ENCODE measurements at regions not wholly inside any gene's neighbourhood (a gene's known extent, or its start where the extent isn't known, plus 50 kb on each side); places are given as distances from the start of the nearest gene placed in this dataset.
"Not testable (repeated sequence)": the region's sequence is repeated elsewhere in the genome, so short reads cannot be mapped to it uniquely, and the experiment has no call there.

GRCh38 chr10:109809954-109810353, 113.4 kb downstream of the XPNPEP1 start:
- H3K4me3 ChIP-seq (ENCODE audit: low read depth, low read length); H3K9me3 ChIP-seq (ENCODE audit: control insufficient read depth, insufficient read depth, low read length); H3K27me3 ChIP-seq (ENCODE audit: control insufficient read depth, insufficient read depth, low read length); H3K27ac ChIP-seq (ENCODE audit: low read depth, low read length); DNase-seq (ENCODE audit: low read depth, low spot score); CTCF ChIA-PET; POLR2A ChIA-PET: not testable (repeated sequence)

- CTCF ChIA-PET; H3K9me3 ChIP-seq (ENCODE audit: control insufficient read depth, insufficient read depth, low read length); H3K27ac ChIP-seq (ENCODE audit: low read depth, low read length); H3K4me3 ChIP-seq (ENCODE audit: low read depth, low read length); DNase-seq (ENCODE audit: low read depth, low spot score); POLR2A ChIA-PET; H3K27me3 ChIP-seq (ENCODE audit: control insufficient read depth, insufficient read depth, low read length): not testable (repeated sequence)
Observed at GRCh38 chr10:109801191-109801590, 122.1 kb downstream of the XPNPEP1 start.

DNA sequence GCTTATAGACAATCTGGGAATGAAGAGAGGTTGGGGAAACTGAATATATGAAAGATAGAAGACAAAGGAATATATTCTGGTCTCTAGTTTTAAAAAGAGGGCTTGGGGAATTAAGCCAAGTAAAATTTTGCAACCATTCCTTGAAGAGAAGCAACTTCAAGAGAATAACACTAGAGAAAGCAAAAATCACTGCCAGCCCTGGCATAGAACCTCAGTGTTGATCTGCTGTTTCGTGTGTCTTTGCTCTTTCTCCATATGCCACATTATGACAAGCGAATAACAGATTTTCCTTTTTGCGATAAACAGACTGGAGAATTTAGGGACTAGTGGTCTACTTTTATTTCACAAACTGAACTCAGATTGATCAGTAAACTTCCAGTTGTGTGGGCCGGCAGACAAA, 132.7 kb downstream of the XPNPEP1 start:
- no peaks in the 10 kb centered on the region for H3K9me3 ChIP-seq (ENCODE audit: control insufficient read depth, insufficient read depth, low read length)
- CTCF ChIA-PET = no interaction called here
- H3K27ac ChIP-seq (ENCODE audit: low read depth, low read length) = no peak overlapping the region
- DNase-seq (ENCODE audit: low read depth, low spot score) = no peak
- no peak overlapping the region for H3K4me3 ChIP-seq (ENCODE audit: low read depth, low read length)
- POLR2A ChIA-PET = no interaction called here
- H3K27me3 ChIP-seq (ENCODE audit: control insufficient read depth, insufficient read depth, low read length) = no peaks in the 10 kb centered on the region
- TF ChIP-seq CTCF (IDR thresholded peaks at IDR 0.05; ENCODE audit: low read depth, low read length) = no peak

GRCh38 chr10:109784236-109784635, 139.1 kb downstream of the XPNPEP1 start:
- ChIA-PET POLR2A (no interaction called here), CTCF (interaction anchor here (2.8 kb wide), 1 partner anchor 10 kb away, joined by 11 read pairs; no protein-coding TSS in a partner anchor)
- H3K27me3 ChIP-seq (ENCODE audit: control insufficient read depth, insufficient read depth, low read length) = no peaks in the 10 kb centered on the region
- H3K27ac ChIP-seq (ENCODE audit: low read depth, low read length) = no peak overlapping the region
- no peaks in the 10 kb centered on the region for H3K9me3 ChIP-seq (ENCODE audit: control insufficient read depth, insufficient read depth, low read length)
- DNase-seq (ENCODE audit: low read depth, low spot score) = no peak
- TF ChIP-seq CTCF (IDR thresholded peaks at IDR 0.05; ENCODE audit: low read depth, low read length) = no peak
- no peak overlapping the region for H3K4me3 ChIP-seq (ENCODE audit: low read depth, low read length)

GRCh38 chr10:109783286-109783685, 140.0 kb downstream of the XPNPEP1 start:
- no peaks in the 10 kb centered on the region for H3K27me3 ChIP-seq (ENCODE audit: control insufficient read depth, insufficient read depth, low read length)
- ChIA-PET CTCF (interaction anchor here (2.8 kb wide), 1 partner anchor 9 kb away, joined by 11 read pairs; no protein-coding TSS in a partner anchor), POLR2A (no interaction called here)
- no peak overlapping the region for H3K27ac ChIP-seq (ENCODE audit: low read depth, low read length)
- TF ChIP-seq CTCF (IDR thresholded peaks at IDR 0.05; ENCODE audit: low read depth, low read length) = no peak
- DNase-seq (ENCODE audit: low read depth, low spot score) = no peak
- H3K4me3 ChIP-seq (ENCODE audit: low read depth, low read length) = no peak overlapping the region
- H3K9me3 ChIP-seq (ENCODE audit: control insufficient read depth, insufficient read depth, low read length) = no peaks in the 10 kb centered on the region

DNA sequence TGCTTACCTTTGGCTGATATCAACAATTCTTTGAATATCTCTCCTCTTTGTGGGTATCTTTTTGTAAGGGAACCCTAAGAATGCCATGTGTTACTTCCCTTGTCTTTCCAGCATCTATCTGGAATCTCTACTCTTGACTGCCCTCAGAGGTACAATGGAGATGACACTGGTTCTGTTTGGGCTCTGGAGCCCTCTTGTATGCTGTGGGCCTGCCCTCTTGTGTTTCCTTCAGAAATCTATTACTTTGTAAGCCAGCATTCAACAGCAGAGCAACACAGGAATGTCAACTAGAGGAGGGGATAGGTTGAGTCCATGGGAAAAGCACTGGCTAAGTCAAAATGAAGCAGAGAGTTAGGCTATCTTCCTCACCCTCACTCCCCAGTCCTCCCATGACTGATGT, 142.3 kb downstream of the XPNPEP1 start:
- ChIA-PET CTCF (no interaction called here), POLR2A (no interaction called here)
- Histone ChIP-seq H3K27ac (ENCODE audit: low read depth, low read length) (no peak overlapping the region), H3K27me3 (ENCODE audit: control insufficient read depth, insufficient read depth, low read length) (no peaks in the 10 kb centered on the region), H3K9me3 (ENCODE audit: control insufficient read depth, insufficient read depth, low read length) (no peaks in the 10 kb centered on the region), H3K4me3 (ENCODE audit: low read depth, low read length) (no peak overlapping the region)
- no peak for DNase-seq (ENCODE audit: low read depth, low spot score)
- no peak for TF ChIP-seq CTCF (IDR thresholded peaks at IDR 0.05; ENCODE audit: low read depth, low read length)
